Neural progenitor cell (in vitro differentiated cells): ENCODE measurements at regions not wholly inside any gene's neighbourhood (a gene's known extent, or its start where the extent isn't known, plus 50 kb on each side); places are given as distances from the start of the nearest gene placed in this dataset.

Experiments
- CTCF ChIP-seq: fragments of 200-600 bp; sonication (generic); IDR thresholded peaks from 2 replicates; pipeline ENCODE4 v1.5.1; 2017; ENCODE audit warnings: antibody characterized with exemption, mild to moderate bottlenecking
- EZH2 ChIP-seq: fragments of 200-600 bp; sonication (generic); IDR thresholded peaks from 2 replicates; pipeline ENCODE4 v1.6.1; 2017; ENCODE audit warnings: antibody characterized with exemption, mild to moderate bottlenecking, moderate library complexity

- TF ChIP-seq CTCF = peak; percentile 48
- no peak for TF ChIP-seq EZH2
These were observed 443.5 kb downstream of the XIRP2 start for GRCh38 chr2:167331636-167332232.
